ENCODE measurements at regions not wholly inside any gene's neighbourhood (a gene's known extent, or its start where the extent isn't known, plus 50 kb on each side); places are given as distances from the start of the nearest gene placed in this dataset.
"Not testable (repeated sequence)": the region's sequence is repeated elsewhere in the genome, so short reads cannot be mapped to it uniquely, and the experiment has no call there.

GRCh38 chr12:75658901-75659823, 147.8 kb upstream of the KRR1 start:
- DNase-seq, result no peak

DNA sequence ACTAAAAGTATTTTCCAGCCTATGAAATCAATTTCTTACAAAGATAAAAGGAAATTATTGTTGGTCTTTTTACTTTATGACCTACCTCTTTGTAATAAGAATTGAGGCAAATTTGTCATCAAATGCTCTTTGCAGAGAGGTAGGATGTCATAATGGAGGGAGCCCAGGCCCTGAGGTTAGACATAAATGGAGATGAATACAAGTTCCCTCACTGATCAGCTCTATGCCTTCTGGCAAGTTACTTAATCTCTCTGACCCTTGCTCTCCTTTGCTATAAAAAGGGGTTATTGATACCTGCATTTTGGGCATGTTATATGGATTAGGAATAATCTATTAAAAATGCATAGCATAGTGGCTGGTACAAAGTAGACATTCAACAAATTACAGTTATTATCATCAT, 146.9 kb upstream of the KRR1 start:
- no peak for DNase-seq

DNA sequence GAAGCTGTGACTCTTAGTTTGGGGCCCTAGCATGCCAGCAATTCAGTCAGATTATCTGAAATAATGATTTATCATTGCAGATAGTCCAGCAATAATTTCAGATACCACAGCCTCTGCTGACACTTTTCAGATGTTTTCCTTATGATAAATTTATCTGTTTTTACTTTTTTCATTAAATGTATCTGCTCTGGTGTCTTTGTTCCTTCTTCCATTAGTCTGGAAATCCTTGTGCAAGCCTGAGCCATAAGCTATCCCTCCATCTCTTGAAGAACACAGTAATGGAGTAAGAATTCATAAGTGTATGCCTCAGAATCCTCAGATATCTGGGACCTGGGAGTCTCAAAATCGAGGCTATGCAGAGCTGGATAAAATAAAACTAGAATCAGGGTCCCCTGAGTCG, 146.4 kb upstream of the KRR1 start:
- DNase-seq, result no peak

GRCh38 chr12:75657354-75657753, 145.9 kb upstream of the KRR1 start:
- not testable (repeated sequence) for DNase-seq

DNA sequence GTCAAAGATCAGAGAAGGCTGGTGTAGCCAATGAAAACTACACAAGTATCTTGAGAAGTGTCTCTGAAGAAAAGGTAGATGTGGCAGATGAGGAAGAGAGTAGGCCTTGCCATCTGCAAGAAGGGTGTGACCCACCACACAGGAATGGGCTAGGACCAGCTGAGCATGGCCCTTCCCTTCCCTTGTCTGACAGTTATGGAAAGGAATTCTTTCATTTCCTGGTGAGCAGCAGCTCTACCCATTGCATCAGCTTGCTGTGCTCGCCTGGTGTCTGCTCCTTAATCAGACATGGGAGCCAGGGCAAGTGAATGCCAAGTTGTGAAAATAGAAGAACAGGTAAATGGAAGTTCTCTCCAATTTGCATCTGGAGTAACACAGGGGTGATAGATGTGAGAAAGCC, 145.2 kb upstream of the KRR1 start:
- DNase-seq, result no peak

GRCh38 chr12:75656210-75656609, 144.8 kb upstream of the KRR1 start:
- DNase-seq, result no peak

DNA sequence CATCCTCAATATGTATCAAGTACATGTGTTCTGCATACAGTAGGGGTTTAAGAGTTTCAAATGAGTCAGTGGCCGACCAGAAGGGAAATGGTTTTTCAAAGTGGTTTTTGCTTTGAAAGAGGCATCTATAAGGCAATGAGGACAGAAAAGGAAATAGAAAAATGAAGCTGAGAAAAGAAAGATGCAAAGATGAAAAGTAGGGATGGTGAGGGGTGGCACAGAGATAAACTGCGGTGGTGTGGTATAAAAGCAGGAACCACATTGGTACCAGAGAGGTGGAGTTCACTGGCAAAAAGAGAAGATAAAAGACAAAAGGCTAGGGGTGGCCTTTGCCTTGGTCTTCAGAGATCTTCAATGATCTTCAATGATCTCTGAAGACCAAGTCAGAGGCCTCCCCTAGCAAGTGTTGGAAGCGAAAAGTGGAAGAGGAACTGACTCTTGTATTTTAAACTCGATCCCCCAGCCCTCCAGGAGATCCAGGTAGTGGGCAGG, 144.0 kb upstream of the KRR1 start:
- no peak for DNase-seq

DNA sequence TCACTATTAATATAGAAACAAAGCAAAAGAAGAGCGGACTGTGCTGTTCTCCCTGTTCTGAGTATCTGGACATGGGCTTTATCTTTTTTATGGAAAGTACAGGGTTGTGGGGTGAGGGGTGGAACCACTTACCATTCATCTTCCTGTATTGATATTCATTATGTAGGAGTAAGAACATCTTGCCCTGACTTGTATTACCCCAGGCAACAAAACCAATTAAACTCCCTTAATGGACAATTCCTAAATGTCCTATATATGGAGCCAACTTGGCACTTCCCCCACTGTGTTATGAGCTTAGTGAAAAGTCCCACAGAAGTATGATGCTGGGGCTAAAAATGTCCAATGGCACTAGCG, 139.9 kb upstream of the KRR1 start:
- DNase-seq, result no peak

GRCh38 chr12:75650595-75651341, 139.4 kb upstream of the KRR1 start:
- DNase-seq, result no peak

DNA sequence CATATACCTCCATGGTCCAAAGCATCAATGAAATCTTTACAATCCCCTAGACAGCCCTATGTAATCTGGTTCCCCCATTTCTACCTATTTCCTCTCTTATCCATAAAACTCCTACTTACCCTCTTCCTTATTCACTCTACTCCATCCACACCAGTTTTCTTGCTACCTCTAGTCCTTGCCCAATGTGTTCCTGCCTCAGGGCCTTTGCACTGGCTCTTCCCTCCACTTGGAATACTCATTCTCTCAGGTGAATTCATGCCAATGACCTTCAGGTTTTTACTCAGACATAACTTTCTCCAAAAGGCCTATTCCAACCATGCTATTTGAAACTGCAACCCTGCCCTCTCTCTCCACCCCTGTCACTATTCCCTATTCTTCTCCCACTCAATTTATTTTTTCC, 138.7 kb upstream of the KRR1 start:
- DNase-seq, result no peak

GRCh38 chr12:75648856-75649255, 137.4 kb upstream of the KRR1 start:
- no peak for DNase-seq

- DNase-seq, result no peak
Observed at GRCh38 chr12:75646329-75647210, 135.2 kb upstream of the KRR1 start.

DNA sequence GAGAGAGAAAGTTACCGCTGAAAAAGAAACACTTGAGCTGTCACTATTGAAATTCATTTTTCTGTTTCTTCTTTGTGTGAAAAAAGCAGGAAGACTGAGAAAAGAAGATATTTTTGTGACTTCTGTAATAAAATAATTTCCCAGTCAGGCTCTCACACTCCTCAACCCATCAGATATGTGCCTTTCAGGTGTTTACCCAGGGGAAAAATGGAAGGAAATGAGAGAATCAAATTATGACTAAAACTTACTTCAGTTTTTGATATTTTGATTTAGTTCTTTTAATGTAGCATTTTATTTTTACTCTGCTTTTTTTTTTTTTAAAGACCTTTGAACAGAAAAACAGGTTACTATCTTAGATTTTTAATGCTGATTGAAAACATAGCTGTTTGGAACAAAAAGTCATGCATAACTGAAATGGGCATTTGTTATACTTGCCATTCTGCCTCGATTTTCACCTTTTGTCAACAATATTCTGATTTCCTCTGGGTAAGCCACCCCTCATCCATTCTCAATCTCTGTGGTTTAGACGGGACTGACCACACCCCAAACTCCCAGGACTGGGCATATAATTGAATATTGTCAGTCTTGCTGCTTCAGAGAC, 133.2 kb upstream of the KRR1 start:
- no peak for DNase-seq

GRCh38 chr12:75643119-75643518, 131.7 kb upstream of the KRR1 start:
- not testable (repeated sequence) for DNase-seq

GRCh38 chr12:75642226-75642625, 130.8 kb upstream of the KRR1 start:
- no peak for DNase-seq

- DNase-seq, result no peak
Observed at GRCh38 chr12:75641031-75641780, 129.8 kb upstream of the KRR1 start.

GRCh38 chr12:75638792-75639191, 127.4 kb upstream of the KRR1 start:
- DNase-seq, result no peak

- DNase-seq, result no peak
Observed at GRCh38 chr12:75636607-75637006, 125.2 kb upstream of the KRR1 start.

DNA sequence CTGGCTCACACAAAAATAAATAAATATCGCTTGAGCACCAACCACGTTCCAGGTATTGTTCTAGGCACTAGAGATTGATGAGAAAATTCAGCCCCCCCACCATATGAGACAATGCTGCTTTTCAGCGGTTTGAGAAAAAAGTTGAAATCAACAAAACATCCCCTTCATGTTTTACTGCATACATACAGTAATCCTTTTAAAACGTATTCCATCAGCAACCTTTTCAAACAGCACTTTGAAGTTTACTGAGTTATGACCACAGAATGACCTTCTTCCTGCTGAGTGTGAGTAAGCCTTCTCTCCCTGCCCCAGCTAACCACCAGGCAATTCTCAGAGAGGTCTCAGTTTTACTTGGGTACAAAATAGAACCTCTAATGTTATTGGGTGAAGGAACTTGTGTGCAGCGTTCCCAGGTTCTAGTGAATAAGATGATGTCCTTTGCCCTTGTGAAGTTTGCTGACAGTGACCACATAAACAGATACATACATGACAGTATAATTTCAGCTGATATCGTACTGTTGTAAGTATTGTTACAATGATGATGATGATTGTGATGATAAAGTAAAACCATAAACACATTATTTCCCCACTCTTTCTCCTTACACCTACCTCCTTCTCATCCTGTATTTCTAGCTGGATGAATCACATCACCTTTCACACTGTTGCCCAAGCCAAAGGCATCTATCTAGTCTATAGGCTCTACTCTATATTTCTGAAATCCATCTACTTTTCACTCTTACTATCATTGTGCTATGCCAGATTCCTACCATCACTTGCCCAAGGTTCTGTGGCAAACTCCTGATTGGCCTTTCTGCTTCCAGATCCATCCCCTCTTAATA, 124.4 kb upstream of the KRR1 start:
- no peak for DNase-seq

DNA sequence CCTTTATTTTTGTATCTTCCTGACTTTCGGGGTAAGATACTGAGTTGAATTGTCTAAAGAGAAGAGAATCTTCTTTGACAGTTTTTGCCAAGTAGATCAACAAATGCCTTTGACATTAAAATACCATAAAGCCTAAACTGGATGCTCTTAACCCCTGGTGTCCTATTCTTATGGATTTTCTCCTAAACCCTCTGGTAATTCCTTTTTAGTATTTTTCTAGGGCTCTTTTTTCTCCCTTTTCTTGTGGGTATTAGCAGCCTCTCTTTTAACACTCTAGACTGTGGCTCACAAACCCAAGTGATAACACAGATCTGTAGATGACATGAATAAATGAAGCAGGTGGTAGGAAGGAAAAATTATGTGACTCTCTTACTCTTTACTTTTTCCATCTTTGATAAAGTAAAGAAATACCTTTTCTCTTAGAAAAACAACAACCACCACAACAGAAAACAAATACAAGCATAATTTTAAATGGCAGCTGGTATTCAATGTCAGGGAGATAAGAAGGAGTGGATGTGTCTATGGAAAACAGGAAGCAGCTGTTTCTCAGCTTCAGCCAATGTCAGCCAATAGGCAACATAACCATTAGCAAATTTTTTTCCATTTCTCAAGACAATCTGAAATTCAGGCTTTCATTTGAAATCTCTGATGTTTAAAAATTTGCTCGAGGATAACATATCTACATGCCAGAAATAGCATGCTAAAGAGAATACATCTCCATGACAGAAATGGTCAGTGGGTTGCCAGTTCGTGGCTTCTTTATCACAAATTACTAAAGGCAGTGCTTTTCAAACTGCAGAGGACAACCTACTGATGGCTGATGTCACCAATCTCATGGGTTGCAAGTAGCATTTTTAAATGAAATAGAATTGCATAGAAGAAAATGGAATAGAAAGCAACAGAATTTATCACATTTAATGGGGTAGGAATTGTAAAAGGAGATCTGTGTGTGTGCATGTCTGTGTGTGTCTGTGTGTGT, 123.1 kb upstream of the KRR1 start:
- no peak for DNase-seq

Measured in activated naive CD4-positive, alpha-beta T cell (primary cell).